ENCODE measurements at regions not wholly inside any gene's neighbourhood (a gene's known extent, or its start where the extent isn't known, plus 50 kb on each side); places are given as distances from the start of the nearest gene placed in this dataset.

- TF ChIP-seq CTCF (conservative IDR thresholded peaks at IDR 0.05 in 1 of 2, IDR thresholded peaks at IDR 0.05 in 1 of 2; ENCODE audit: low read depth in 1 of 2, low read length in 2 of 2) (no peak), EZH2 (IDR thresholded peaks at IDR 0.05; ENCODE audit: low read length, missing control alignments) (no peak)
Measured at GRCh38 chr13:40875044-40875443, 85.6 kb downstream of the SLC25A15 start.
